Chondrocyte (in vitro differentiated cells): ENCODE measurements at regions not wholly inside any gene's neighbourhood (a gene's known extent, or its start where the extent isn't known, plus 50 kb on each side); places are given as distances from the start of the nearest gene placed in this dataset.

Experiments used
- DNase-seq: peaks from one replicate; pipeline ENCODE4 v3.0.0; 2021; ENCODE audit warnings: mixed read lengths, low spot score
- H3K27ac Mint-ChIP-seq: one replicate; pipeline ENCODE4 v1.8.0; 2021; ENCODE audit warnings: mild to moderate bottlenecking, moderate library complexity, mixed read lengths; ENCODE audit not compliant: unreplicated experiment
- H3K27me3 Mint-ChIP-seq: 2 replicates; pipeline ENCODE4 v1.8.0; 2021; ENCODE audit warnings: low read depth, mixed read lengths
- H3K36me3 Mint-ChIP-seq: 2 replicates; pipeline ENCODE4 v1.8.0; 2021; ENCODE audit warnings: low read depth, mixed read lengths
- H3K4me1 Mint-ChIP-seq: 2 replicates; pipeline ENCODE4 v1.8.0; 2021; ENCODE audit warnings: low read depth, mild to moderate bottlenecking, mixed read lengths
- H3K4me3 Mint-ChIP-seq: one replicate; pipeline ENCODE4 v1.8.0; 2021; ENCODE audit warnings: mild to moderate bottlenecking, moderate library complexity, mixed read lengths; ENCODE audit not compliant: unreplicated experiment
- H3K9me3 Mint-ChIP-seq: 2 replicates; pipeline ENCODE4 v1.8.0; 2021; ENCODE audit warnings: low read depth, mixed read lengths
- CTCF ChIP-seq: fragments of 200-600 bp; sonication (generic); IDR thresholded peaks from 2 replicates; pipeline ENCODE4 v1.5.0; 2021; ENCODE audit warnings: antibody characterized with exemption, mild to moderate bottlenecking, moderate library complexity

GRCh38 chr9:107842530-107842929 is 353.0 kb upstream of the KLF4 start:
- no peak for DNase-seq
- Mint-ChIP-seq H3K9me3 (no peaks in the 10 kb centered on the region), H3K27me3 (peaks cover 9% of the 10 kb centered on the region), H3K27ac (no peak overlapping the region), H3K4me3 (no peak overlapping the region), H3K36me3 (peaks cover 1% of the 10 kb centered on the region), H3K4me1 (peaks cover 13% of the 10 kb centered on the region)
- TF ChIP-seq CTCF: no peak

GRCh38 chr9:107841076-107841475 is 351.5 kb upstream of the KLF4 start:
- Mint-ChIP-seq H3K4me1 (peaks cover 13% of the 10 kb centered on the region), H3K36me3 (peaks cover 1% of the 10 kb centered on the region), H3K4me3 (no peak overlapping the region), H3K9me3 (no peaks in the 10 kb centered on the region), H3K27ac (no peak overlapping the region), H3K27me3 (peaks cover 14% of the 10 kb centered on the region)
- TF ChIP-seq CTCF: no peak
- no peak for DNase-seq

DNA sequence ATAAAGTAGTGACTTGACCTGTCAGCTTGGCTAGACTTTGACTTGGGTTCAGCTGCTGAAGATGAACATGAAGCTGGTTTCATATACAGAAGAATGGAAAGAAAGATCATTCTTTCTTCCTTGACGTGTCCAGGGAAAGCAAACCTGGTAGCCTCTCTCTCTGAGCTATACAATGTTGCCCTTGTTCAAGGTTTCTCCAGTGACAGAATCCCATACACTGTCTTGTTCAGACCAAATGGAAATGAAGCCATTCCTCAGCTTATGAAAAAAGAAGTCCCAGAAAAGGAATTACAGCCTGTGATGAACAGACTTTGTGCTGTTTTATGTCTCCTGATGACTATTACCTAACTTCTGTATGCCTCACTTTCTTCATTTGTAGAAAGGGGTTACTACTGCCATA is 349.8 kb upstream of the KLF4 start:
- no peak for TF ChIP-seq CTCF
- no peak overlapping the region for H3K4me3 Mint-ChIP-seq
- H3K9me3 Mint-ChIP-seq: no peaks in the 10 kb centered on the region
- H3K27me3 Mint-ChIP-seq: peaks cover 16% of the 10 kb centered on the region
- H3K4me1 Mint-ChIP-seq: peaks cover 13% of the 10 kb centered on the region
- DNase-seq: no peak
- H3K36me3 Mint-ChIP-seq: peaks cover 1% of the 10 kb centered on the region
- no peak overlapping the region for H3K27ac Mint-ChIP-seq

GRCh38 chr9:107838766-107839165 is 349.2 kb upstream of the KLF4 start:
- peaks cover 1% of the 10 kb centered on the region for H3K36me3 Mint-ChIP-seq
- no peak for TF ChIP-seq CTCF
- peaks cover 16% of the 10 kb centered on the region for H3K27me3 Mint-ChIP-seq

GRCh38 chr9:107836300-107836699 is 346.7 kb upstream of the KLF4 start:
- no peaks in the 10 kb centered on the region for H3K9me3 Mint-ChIP-seq
- H3K4me3 Mint-ChIP-seq: no peak overlapping the region
- peaks cover 13% of the 10 kb centered on the region for H3K4me1 Mint-ChIP-seq
- H3K36me3 Mint-ChIP-seq: peaks cover 1% of the 10 kb centered on the region
- H3K27ac Mint-ChIP-seq: no peak overlapping the region
- no peak for TF ChIP-seq CTCF
- DNase-seq: no peak
- H3K27me3 Mint-ChIP-seq: peaks cover 20% of the 10 kb centered on the region

More at GRCh38 chr9:107838766-107839165, 349.2 kb upstream of the KLF4 start:
- H3K27ac Mint-ChIP-seq: no peak overlapping the region
- H3K4me1 Mint-ChIP-seq: peaks cover 13% of the 10 kb centered on the region
- no peak for DNase-seq
- H3K9me3 Mint-ChIP-seq: no peaks in the 10 kb centered on the region
- no peak overlapping the region for H3K4me3 Mint-ChIP-seq
